ENCODE measurements at regions not wholly inside any gene's neighbourhood (a gene's known extent, or its start where the extent isn't known, plus 50 kb on each side); places are given as distances from the start of the nearest gene placed in this dataset.

DNA sequence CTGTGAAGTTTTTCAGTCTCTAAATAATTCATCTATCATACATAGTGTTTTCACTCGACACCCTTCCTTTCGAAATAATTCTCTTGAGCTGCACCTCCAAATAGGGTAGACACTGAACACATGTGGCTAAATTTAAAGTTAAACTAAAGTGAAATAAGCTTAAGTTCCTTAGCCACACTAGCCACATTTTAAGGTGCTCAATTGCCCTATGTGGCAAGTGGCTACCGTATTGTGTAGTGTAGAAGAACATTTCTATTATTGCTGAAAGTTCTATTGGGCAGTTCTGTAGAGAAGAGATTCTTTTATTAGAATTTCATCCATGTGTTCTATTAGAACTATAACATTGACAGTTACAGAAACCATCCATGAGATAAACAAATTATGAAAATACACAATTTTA, 107.0 kb upstream of the CTSO start:
- no peak for TF ChIP-seq POLR2A (IDR thresholded peaks at IDR 0.05; ENCODE audit: low read depth, low read length)
- TF ChIP-seq, protein P1, sequence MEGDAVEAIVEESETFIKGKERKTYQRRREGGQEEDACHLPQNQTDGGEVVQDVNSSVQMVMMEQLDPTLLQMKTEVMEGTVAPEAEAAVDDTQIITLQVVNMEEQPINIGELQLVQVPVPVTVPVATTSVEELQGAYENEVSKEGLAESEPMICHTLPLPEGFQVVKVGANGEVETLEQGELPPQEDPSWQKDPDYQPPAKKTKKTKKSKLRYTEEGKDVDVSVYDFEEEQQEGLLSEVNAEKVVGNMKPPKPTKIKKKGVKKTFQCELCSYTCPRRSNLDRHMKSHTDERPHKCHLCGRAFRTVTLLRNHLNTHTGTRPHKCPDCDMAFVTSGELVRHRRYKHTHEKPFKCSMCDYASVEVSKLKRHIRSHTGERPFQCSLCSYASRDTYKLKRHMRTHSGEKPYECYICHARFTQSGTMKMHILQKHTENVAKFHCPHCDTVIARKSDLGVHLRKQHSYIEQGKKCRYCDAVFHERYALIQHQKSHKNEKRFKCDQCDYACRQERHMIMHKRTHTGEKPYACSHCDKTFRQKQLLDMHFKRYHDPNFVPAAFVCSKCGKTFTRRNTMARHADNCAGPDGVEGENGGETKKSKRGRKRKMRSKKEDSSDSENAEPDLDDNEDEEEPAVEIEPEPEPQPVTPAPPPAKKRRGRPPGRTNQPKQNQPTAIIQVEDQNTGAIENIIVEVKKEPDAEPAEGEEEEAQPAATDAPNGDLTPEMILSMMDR (conservative IDR thresholded peaks at IDR 0.05; ENCODE audit: low read depth, low read length), result no peak
- no peak for TF ChIP-seq MAFK (IDR thresholded peaks at IDR 0.05; ENCODE audit: low read depth, low read length)
- no peak for TF ChIP-seq CEBPB (IDR thresholded peaks at IDR 0.05; ENCODE audit: low read depth, low read length)
- no peak for TF ChIP-seq MXI1 (IDR thresholded peaks at IDR 0.05; ENCODE audit: borderline replicate concordance, low read depth, low read length)
- TF ChIP-seq, protein P2, sequence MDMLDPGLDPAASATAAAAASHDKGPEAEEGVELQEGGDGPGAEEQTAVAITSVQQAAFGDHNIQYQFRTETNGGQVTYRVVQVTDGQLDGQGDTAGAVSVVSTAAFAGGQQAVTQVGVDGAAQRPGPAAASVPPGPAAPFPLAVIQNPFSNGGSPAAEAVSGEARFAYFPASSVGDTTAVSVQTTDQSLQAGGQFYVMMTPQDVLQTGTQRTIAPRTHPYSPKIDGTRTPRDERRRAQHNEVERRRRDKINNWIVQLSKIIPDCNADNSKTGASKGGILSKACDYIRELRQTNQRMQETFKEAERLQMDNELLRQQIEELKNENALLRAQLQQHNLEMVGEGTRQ (IDR thresholded peaks at IDR 0.05; ENCODE audit: low read depth, low read length), result no peak
- no peak for TF ChIP-seq RAD21 (IDR thresholded peaks at IDR 0.05; ENCODE audit: low read length)
- TF ChIP-seq NFE2L2 (IDR thresholded peaks at IDR 0.05; ENCODE audit: low read depth, low read length), result no peak
- no peak for TF ChIP-seq RFX5 (IDR thresholded peaks at IDR 0.05; ENCODE audit: low read depth, low read length)
- TF ChIP-seq MAZ (IDR thresholded peaks at IDR 0.05; ENCODE audit: borderline replicate concordance, low read depth, low read length), result no peak
- TF ChIP-seq RCOR1 (IDR thresholded peaks at IDR 0.05; ENCODE audit: insufficient replicate concordance, low read length), result no peak
- TF ChIP-seq CHD1 (IDR thresholded peaks at IDR 0.05; ENCODE audit: low read depth, low read length), result no peak
- no peak for TF ChIP-seq FOS (IDR thresholded peaks at IDR 0.05; ENCODE audit: low read depth, low read length)
- TF ChIP-seq, protein P3, sequence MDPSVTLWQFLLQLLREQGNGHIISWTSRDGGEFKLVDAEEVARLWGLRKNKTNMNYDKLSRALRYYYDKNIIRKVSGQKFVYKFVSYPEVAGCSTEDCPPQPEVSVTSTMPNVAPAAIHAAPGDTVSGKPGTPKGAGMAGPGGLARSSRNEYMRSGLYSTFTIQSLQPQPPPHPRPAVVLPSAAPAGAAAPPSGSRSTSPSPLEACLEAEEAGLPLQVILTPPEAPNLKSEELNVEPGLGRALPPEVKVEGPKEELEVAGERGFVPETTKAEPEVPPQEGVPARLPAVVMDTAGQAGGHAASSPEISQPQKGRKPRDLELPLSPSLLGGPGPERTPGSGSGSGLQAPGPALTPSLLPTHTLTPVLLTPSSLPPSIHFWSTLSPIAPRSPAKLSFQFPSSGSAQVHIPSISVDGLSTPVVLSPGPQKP (IDR thresholded peaks at IDR 0.05; ENCODE audit: borderline replicate concordance, low read depth, low read length), result no peak
